HCT116 (cell line): ENCODE measurements at regions not wholly inside any gene's neighbourhood (a gene's known extent, or its start where the extent isn't known, plus 50 kb on each side); places are given as distances from the start of the nearest gene placed in this dataset.
A peak's percentile ranks its signal among the peaks of the same experiment; 100 is the strongest.

Source experiments
- ATAC-seq: fragments of 200-7000 bp; cut with Tn5 transposase; 2 replicates; pipeline ENCODE4 v1.9.1; 2020; ENCODE audit warnings: mild to moderate bottlenecking, moderate library complexity
- BruUV-seq: library from RNA; stranded (reverse); fragments of 400-500 nt; replicated peaks from 2 replicates; lab custom pipeline; 2021; lab: Mats Ljungman, UMichigan
- CTCF ChIA-PET: fragments of 300-600 bp; sonication (Branson Sonifier 250); formaldehyde crosslinking; loops from one replicate; lab custom pipeline; 2021; ENCODE audit warnings: antibody characterized with exemption; lab: Charles Lee
- POLR2A ChIA-PET: fragments of 300-600, 350-600 bp; sonication (Branson Sonifier 250); formaldehyde crosslinking; loops from one replicate; lab custom pipeline; 2021; ENCODE audit warnings: antibody characterized with exemption; lab: Charles Lee
- RAD21 ChIA-PET, 2 experiments: fragments of 300-600 bp; sonication (Branson Sonifier 250); formaldehyde crosslinking; loops; one replicate each; lab custom pipeline; 2023; ENCODE audit warnings: low total read pairs in 2 of 2; ENCODE audit not compliant: uncharacterized antibody in 2 of 2, unreplicated experiment in 2 of 2, low non-redundant PET in 1 of 2; lab: Charles Lee
- DNase-seq: peaks from one replicate; pipeline ENCODE4 v3.0.0-alpha.2; 2010; ENCODE audit warnings: low read depth, low spot score
- H2AFZ ChIP-seq: fragments of 200-600 bp; shearing (Covaris generic), sonication (generic); 2 replicates; pipeline ENCODE4 v1.6.1; 2017; ENCODE audit warnings: low read depth, mixed run types, mixed read lengths, antibody characterized with exemption, low read length; ENCODE audit not compliant: poor library complexity, severe bottlenecking
- H3K27ac ChIP-seq: 2 replicates; pipeline ENCODE4 v1.5.1; 2012; ENCODE audit warnings: low read depth, low read length
- H3K27me3 ChIP-seq: fragments of 200-600 bp; sonication (generic); 2 replicates; pipeline ENCODE4 v1.6.1; 2016; ENCODE audit warnings: mixed run types, low read length, mixed read lengths; ENCODE audit not compliant: insufficient read depth
- H3K36me3 ChIP-seq, 2 experiments: fragments of 200-500 bp in 1 of 2; fragments of 200-600 bp in 1 of 2; sonication (Bioruptor generic) in 1 of 2; sonication (generic) in 1 of 2; 2 replicates each; pipeline versions ENCODE4 v1.5.1 to v1.6.1; 2014 to 2016; ENCODE audit warnings: low read length in 2 of 2, inconsistent platforms in 1 of 2, mixed read lengths in 1 of 2, mixed run types in 1 of 2; ENCODE audit not compliant: insufficient read depth in 2 of 2, control insufficient read depth in 1 of 2
- H3K4me1 ChIP-seq, 2 experiments: fragments of 200-600 bp in 1 of 2; sonication (generic) in 1 of 2; 2 replicates each; pipeline versions ENCODE4 v1.5.1 to v1.6.1; 2012 to 2017; ENCODE audit warnings: low read length in 2 of 2, inconsistent platforms in 1 of 2, mild to moderate bottlenecking in 1 of 2, mixed read lengths in 1 of 2, mixed run types in 1 of 2, moderate library complexity in 1 of 2; ENCODE audit not compliant: insufficient read depth in 2 of 2, control insufficient read depth in 1 of 2
- H3K4me2 ChIP-seq: fragments of 200-600 bp; sonication (generic); 2 replicates; pipeline ENCODE4 v1.6.1; 2017; ENCODE audit warnings: mixed run types, low read length, mixed read lengths
- H3K4me3 ChIP-seq, 2 experiments: fragments of 200-600 bp in 1 of 2; sonication (generic) in 1 of 2; replicated peaks in 1 of 2; 2 replicates each; pipeline ENCODE4 v1.5.1; 2011 to 2016; ENCODE audit warnings: low read length in 2 of 2, control low read depth in 1 of 2, low read depth in 1 of 2, mild to moderate bottlenecking in 1 of 2, mixed read lengths in 1 of 2, mixed run types in 1 of 2
- H3K79me2 ChIP-seq: fragments of 200-600 bp; sonication (generic); 2 replicates; pipeline ENCODE4 v1.6.1; 2017; ENCODE audit warnings: mild to moderate bottlenecking, mixed run types, low read length, moderate library complexity, mixed read lengths; ENCODE audit not compliant: insufficient read depth
- H3K9ac ChIP-seq: fragments of 200-600 bp; sonication (generic); 2 replicates; pipeline ENCODE4 v1.6.1; 2016; ENCODE audit warnings: low read length, mixed read lengths
- H3K9me2 ChIP-seq: fragments of 200-600 bp; sonication (generic), shearing (Covaris generic); 2 replicates; pipeline ENCODE4 v1.6.1; 2017; ENCODE audit warnings: mixed run types, mild to moderate bottlenecking, moderate library complexity; ENCODE audit not compliant: insufficient read depth
- H3K9me3 ChIP-seq, 2 experiments: fragments of 200-500 bp in 1 of 2; fragments of 200-600 bp in 1 of 2; sonication (Bioruptor generic) in 1 of 2; sonication (generic) in 1 of 2; 2 replicates each; pipeline ENCODE4 v1.6.1; 2014 to 2017; ENCODE audit warnings: low read length in 2 of 2, mixed read lengths in 2 of 2, inconsistent platforms in 1 of 2, low read depth in 1 of 2, mild to moderate bottlenecking in 1 of 2, mixed run types in 1 of 2, moderate library complexity in 1 of 2; ENCODE audit not compliant: control insufficient read depth in 1 of 2, insufficient read depth in 1 of 2
- H4K20me1 ChIP-seq: fragments of 200-600 bp; sonication (generic), shearing (Covaris generic); 2 replicates; pipeline ENCODE4 v1.6.1; 2017; ENCODE audit warnings: mixed run types, mild to moderate bottlenecking, moderate library complexity; ENCODE audit not compliant: insufficient read depth
- CBX3 ChIP-seq: IDR thresholded peaks from 2 replicates; pipeline ENCODE4 v1.6.1; 2012; ENCODE audit warnings: low read depth
- CEBPB ChIP-seq: IDR thresholded peaks from 2 replicates; pipeline ENCODE4 v1.6.1; 2012; ENCODE audit warnings: low read depth
- EGR1 ChIP-seq: IDR thresholded peaks from 2 replicates; pipeline ENCODE4 v1.6.1; 2012; ENCODE audit warnings: low read depth
- ELF1 ChIP-seq: IDR thresholded peaks from 2 replicates; pipeline ENCODE4 v1.6.1; 2012; ENCODE audit warnings: low read depth, borderline replicate concordance
- FOSL1 ChIP-seq: IDR thresholded peaks from 2 replicates; pipeline ENCODE4 v1.6.1; 2012; ENCODE audit warnings: low read depth
- JUND ChIP-seq: IDR thresholded peaks from 2 replicates; pipeline ENCODE4 v1.6.1; 2012
- POLR2A ChIP-seq: IDR thresholded peaks from 2 replicates; pipeline ENCODE4 v1.7.0; 2011; ENCODE audit warnings: borderline replicate concordance; ENCODE audit not compliant: insufficient read depth, insufficient read length; ENCODE audit errors: extremely low read depth
- POLR2AphosphoS5 ChIP-seq: IDR thresholded peaks from 2 replicates; pipeline ENCODE4 v1.6.1; 2011; ENCODE audit warnings: mild to moderate bottlenecking, low read depth, low read length, moderate library complexity
- SIN3A ChIP-seq: IDR thresholded peaks from 2 replicates; pipeline ENCODE4 v1.6.1; 2012; ENCODE audit warnings: low read depth
- SP1 ChIP-seq: IDR thresholded peaks from 2 replicates; pipeline ENCODE4 v1.6.1; 2012; ENCODE audit warnings: low read depth
- SRF ChIP-seq: IDR thresholded peaks from 2 replicates; pipeline ENCODE4 v1.6.1; 2012; ENCODE audit warnings: low read depth
- TCF7L2 ChIP-seq: IDR thresholded peaks from 2 replicates; pipeline ENCODE4 v1.7.0; 2011; ENCODE audit warnings: borderline replicate concordance, inconsistent platforms; ENCODE audit not compliant: insufficient read depth, insufficient read length; ENCODE audit errors: extremely low read depth
- YY1 ChIP-seq: IDR thresholded peaks from 2 replicates; pipeline ENCODE4 v1.6.1; 2011; ENCODE audit warnings: low read length, low read depth, moderate library complexity, mild to moderate bottlenecking; ENCODE audit not compliant: insufficient replicate concordance; ENCODE audit errors: extremely low read depth
- ZBTB33 ChIP-seq: IDR thresholded peaks from 2 replicates; pipeline ENCODE4 v1.6.1; 2011; ENCODE audit warnings: mild to moderate bottlenecking, low read length, moderate library complexity; ENCODE audit not compliant: insufficient replicate concordance; ENCODE audit errors: extremely low read depth
- ZNF274 ChIP-seq: fragments of 200-500 bp; sonication (Bioruptor generic); IDR thresholded peaks from 2 replicates; pipeline ENCODE4 v1.6.1; 2014; ENCODE audit warnings: mild to moderate bottlenecking, low read depth, low read length, inconsistent platforms
- intact Hi-C: fragments of 100-400 bp; cut with micrococcal nuclease; formaldehyde crosslinking; loops from 2 replicates; pipeline ENCODE4 v1.10.0; 2022
- TF ChIP-seq, protein P1 (sequence below): IDR thresholded peaks from 2 replicates; pipeline ENCODE4 v1.6.1; 2012

- peak overlapping the region in 1 of 2 experiments; percentile 21; a peak in 2 of 4 replicates for H3K4me3 ChIP-seq
- no peaks in the 10 kb centered on the region for H3K27me3 ChIP-seq
- H3K9me2 ChIP-seq = no peaks in the 10 kb centered on the region
- no peak overlapping the region for H2AFZ ChIP-seq
- H3K36me3 ChIP-seq = peaks cover 0 to 13% of the 10 kb centered on the region in 2 experiments; a peak in 2 of 4 replicates
- RAD21 ChIA-PET = no interaction called here
- BruUV-seq = no TSS peak
- CTCF ChIA-PET = interaction anchor here (1.0 kb wide), 1 partner anchor 224 kb away, joined by 3 read pairs; no protein-coding TSS in a partner anchor
- TF ChIP-seq POLR2AphosphoS5 = peak; percentile 62
- TF ChIP-seq EGR1 = no peak
- TF ChIP-seq POLR2A = no peak
- TF ChIP-seq, protein P1, sequence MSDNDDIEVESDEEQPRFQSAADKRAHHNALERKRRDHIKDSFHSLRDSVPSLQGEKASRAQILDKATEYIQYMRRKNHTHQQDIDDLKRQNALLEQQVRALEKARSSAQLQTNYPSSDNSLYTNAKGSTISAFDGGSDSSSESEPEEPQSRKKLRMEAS = 0 out of 2 replicates have a peak, but pooled peaks have one; percentile 43
- TF ChIP-seq SIN3A = peak; percentile 50; the same call in 1 of the 2 replicates
- no peak for TF ChIP-seq ELF1
- TF ChIP-seq ZBTB33 = no peak
- TF ChIP-seq JUND = peak; percentile 70
- no peak for TF ChIP-seq ZNF274
- TF ChIP-seq SP1 = peak; percentile 83
- peak; percentile 46 for TF ChIP-seq FOSL1
- TF ChIP-seq YY1 = no peak
- TF ChIP-seq CBX3 = peak; percentile 61
- peak; percentile 78 for TF ChIP-seq TCF7L2
- TF ChIP-seq CEBPB = no peak
- no peak; the same call in 1 of the 2 replicates for TF ChIP-seq SRF
- ATAC-seq = peak; percentile 69
- H3K4me2 ChIP-seq = peak overlapping the region; percentile 61
- no peaks in the 10 kb centered on the region for H3K9me3 ChIP-seq
- peak overlapping the region; percentile 60 for H3K9ac ChIP-seq
- H4K20me1 ChIP-seq = no peaks in the 10 kb centered on the region
- peaks cover 95 to 98% of the 10 kb centered on the region in 2 experiments for H3K4me1 ChIP-seq
- H3K79me2 ChIP-seq = peaks cover 100% of the 10 kb centered on the region
- H3K27ac ChIP-seq = peak overlapping the region; percentile 99
- intact Hi-C loops = no loop called here
- POLR2A ChIA-PET = interaction anchor here (1.1 to 5.2 kb wide), 7 partner anchors 12 to 124 kb away, joined by 3 to 37 read pairs (median 4); no protein-coding TSS in a partner anchor
- DNase-seq = peak; percentile 81
Measured at GRCh38 chr9:21565155-21565554, 83.0 kb upstream of the IFNE start.
